NT2/D1 (cell line): ENCODE measurements at regions not wholly inside any gene's neighbourhood (a gene's known extent, or its start where the extent isn't known, plus 50 kb on each side); places are given as distances from the start of the nearest gene placed in this dataset.

Experiments used
- DNase-seq: peaks from one replicate; pipeline ENCODE4 v3.0.0-alpha.2; 2011; ENCODE audit warnings: low read depth, low spot score
- H3K27me3 ChIP-seq: 2 replicates; pipeline ENCODE4 v1.6.0; 2011; ENCODE audit warnings: mild to moderate bottlenecking; ENCODE audit not compliant: insufficient read length, insufficient read depth
- H3K36me3 ChIP-seq: 2 replicates; pipeline ENCODE4 v1.6.1; 2011; ENCODE audit warnings: mild to moderate bottlenecking, low read length, mixed read lengths; ENCODE audit not compliant: insufficient read depth, insufficient read length
- H3K4me1 ChIP-seq: 2 replicates; pipeline ENCODE4 v1.5.1; 2011; ENCODE audit not compliant: insufficient read depth, insufficient read length
- H3K4me3 ChIP-seq: 2 replicates; pipeline ENCODE4 v1.5.1; 2011; ENCODE audit warnings: low read depth; ENCODE audit not compliant: insufficient read length
- H3K9ac ChIP-seq: 2 replicates; pipeline ENCODE4 v1.6.0; 2011; ENCODE audit warnings: low read depth; ENCODE audit not compliant: insufficient read length
- H3K9me3 ChIP-seq: 2 replicates; pipeline ENCODE4 v1.5.1; 2011; ENCODE audit warnings: mild to moderate bottlenecking, low read length; ENCODE audit not compliant: insufficient read depth
- SUZ12 ChIP-seq: IDR thresholded peaks from 2 replicates; pipeline ENCODE4 v1.6.1; 2011; ENCODE audit not compliant: insufficient read length, insufficient read depth; ENCODE audit errors: extremely low read depth
- YY1 ChIP-seq: IDR thresholded peaks from 2 replicates; pipeline ENCODE4 v1.6.1; 2011; ENCODE audit not compliant: insufficient read length, insufficient read depth
- ZNF274 ChIP-seq: IDR thresholded peaks from 2 replicates; pipeline ENCODE4 v1.6.1; 2011; ENCODE audit warnings: mild to moderate bottlenecking, low read depth, low read length

DNA sequence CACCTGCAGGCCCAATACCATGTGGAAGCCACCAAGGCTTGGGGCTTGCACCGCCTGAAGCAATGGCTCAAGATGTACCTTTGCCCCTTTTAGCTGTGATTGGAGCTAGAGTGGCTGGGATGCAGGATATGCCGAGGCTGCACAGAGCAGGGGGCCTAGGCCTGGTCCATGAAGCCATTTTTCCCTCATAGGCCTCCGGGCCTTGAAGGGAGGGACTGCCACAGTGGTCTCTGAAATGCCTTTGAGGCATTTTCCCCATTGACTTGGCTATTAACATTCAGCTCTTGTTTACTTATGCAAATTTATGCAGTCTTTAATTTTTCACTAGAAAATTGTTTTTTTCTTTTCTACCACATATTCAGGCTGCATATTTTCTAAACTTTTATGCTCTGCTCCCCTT, 203.2 kb upstream of the HHIP start:
- TF ChIP-seq SUZ12 (no peak), ZNF274 (no peak), YY1 (no peak)
- no peak for DNase-seq
- H3K27me3 ChIP-seq: no peaks in the 10 kb centered on the region

DNA sequence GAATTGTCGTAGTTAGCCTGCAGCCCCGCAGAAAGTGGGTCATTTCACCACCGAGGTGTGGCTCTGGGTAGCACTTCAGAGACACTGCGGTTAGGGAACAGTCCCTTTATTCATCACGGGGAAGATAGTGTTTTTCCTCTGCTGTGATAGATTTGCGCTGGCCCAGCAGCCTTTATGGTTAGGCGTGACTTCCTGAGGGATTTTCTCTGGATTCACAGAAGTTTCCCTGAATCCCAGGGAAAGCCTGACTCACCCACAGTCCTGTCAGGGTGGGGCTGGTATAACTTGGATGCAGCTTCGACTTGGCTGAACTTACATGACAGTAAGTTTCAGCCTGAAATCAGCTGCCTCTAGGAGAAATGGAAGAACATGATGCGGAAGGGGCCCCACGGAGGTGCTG, 196.3 kb upstream of the HHIP start:
- H3K27me3 ChIP-seq: no peaks in the 10 kb centered on the region
- H3K9ac ChIP-seq: no peak overlapping the region
- no peaks in the 10 kb centered on the region for H3K4me1 ChIP-seq
- DNase-seq: no peak
- H3K36me3 ChIP-seq: no peaks in the 10 kb centered on the region
- TF ChIP-seq YY1 (no peak), SUZ12 (no peak), ZNF274 (no peak)
- no peaks in the 10 kb centered on the region for H3K9me3 ChIP-seq
- no peak overlapping the region for H3K4me3 ChIP-seq

More for the DNA sequence above, 203.2 kb upstream of the HHIP start:
- no peaks in the 10 kb centered on the region for H3K9me3 ChIP-seq
- H3K9ac ChIP-seq: no peak overlapping the region
- no peaks in the 10 kb centered on the region for H3K4me1 ChIP-seq
- H3K4me3 ChIP-seq: no peak overlapping the region
- H3K36me3 ChIP-seq: no peaks in the 10 kb centered on the region

DNA sequence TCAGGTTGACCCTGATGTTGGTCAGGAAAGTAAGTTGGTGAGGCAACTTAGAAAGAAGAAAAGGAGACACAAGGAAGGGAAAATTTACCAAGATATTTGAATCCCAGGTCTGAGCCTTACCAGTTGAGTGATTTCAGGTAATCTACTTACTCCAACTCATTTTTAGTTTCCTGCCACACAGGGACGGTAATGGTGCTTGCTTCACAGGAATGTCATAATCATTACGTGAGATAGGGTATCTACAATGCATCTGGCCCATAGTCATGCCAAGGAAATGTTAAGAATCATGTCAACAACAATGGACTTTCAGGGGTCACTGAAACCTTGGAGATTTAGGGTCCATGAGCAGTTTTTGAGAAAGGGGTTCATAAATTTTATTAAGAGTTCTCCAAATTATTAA, 195.4 kb upstream of the HHIP start:
- no peaks in the 10 kb centered on the region for H3K27me3 ChIP-seq
- no peak for DNase-seq
- H3K9ac ChIP-seq: no peak overlapping the region
- no peaks in the 10 kb centered on the region for H3K36me3 ChIP-seq
- H3K4me1 ChIP-seq: no peaks in the 10 kb centered on the region
- TF ChIP-seq SUZ12 (no peak), YY1 (no peak), ZNF274 (no peak)
- H3K4me3 ChIP-seq: no peak overlapping the region
- no peaks in the 10 kb centered on the region for H3K9me3 ChIP-seq

DNA sequence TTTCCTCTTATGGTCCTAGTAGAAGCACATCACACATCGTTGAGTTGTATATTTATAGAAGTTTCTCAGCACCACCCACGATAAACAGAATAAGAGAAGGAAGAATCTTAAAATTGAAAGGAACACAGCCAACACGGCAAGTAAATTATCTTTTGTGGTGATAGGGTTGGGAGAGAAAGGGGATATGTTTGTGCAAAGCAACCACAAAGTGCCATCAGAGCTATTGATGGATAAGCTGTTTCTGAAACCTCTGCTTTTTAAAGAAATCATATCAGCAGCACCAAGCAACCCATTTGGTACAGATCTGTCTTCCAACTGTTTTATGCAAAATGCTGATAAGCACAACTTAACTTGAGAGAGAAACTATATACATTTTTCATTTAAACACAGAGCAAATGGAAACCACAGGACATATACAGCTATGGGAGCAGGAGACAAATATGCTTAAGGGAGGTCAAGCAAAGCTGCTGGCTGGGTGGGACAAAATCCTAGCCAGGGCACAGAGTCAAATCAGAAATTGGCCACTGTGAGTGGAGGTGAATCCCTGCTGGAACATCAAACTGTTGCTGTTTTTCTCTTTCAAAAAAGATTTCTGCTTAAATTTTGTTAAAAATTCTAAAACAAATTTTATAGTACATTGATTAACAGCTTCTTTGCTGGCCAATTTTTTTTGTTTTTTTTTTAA, 194.0 kb upstream of the HHIP start:
- H3K9ac ChIP-seq: no peak overlapping the region
- no peaks in the 10 kb centered on the region for H3K27me3 ChIP-seq
- H3K4me3 ChIP-seq: no peak overlapping the region

DNA sequence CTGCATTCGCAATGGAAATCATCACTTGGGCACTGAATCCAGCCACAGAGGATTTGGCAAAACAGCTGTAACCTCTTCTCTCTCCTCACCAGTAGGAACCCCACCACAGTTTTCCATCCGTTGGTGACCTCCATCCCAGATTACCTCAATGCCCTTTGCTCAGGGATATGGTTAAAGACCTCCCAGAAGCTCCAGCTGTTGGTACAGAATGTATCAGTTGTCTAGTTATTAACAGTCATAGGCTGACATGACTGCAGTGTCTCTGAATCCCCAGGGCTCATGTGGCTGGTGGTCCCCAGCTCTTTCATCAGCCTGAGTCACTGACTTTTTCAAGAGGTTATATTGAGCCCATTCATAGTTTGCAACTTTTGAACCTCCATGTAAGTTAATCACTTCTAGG, 189.8 kb upstream of the HHIP start:
- TF ChIP-seq ZNF274: no peak
- no peak for TF ChIP-seq YY1
- no peak for TF ChIP-seq SUZ12
- Histone ChIP-seq H3K36me3 (no peaks in the 10 kb centered on the region), H3K9me3 (no peaks in the 10 kb centered on the region), H3K4me3 (no peak overlapping the region), H3K9ac (no peak overlapping the region), H3K4me1 (no peaks in the 10 kb centered on the region), H3K27me3 (no peaks in the 10 kb centered on the region)
- DNase-seq: no peak

More for the DNA sequence above, 194.0 kb upstream of the HHIP start:
- TF ChIP-seq SUZ12: no peak
- no peak for TF ChIP-seq ZNF274
- no peak for TF ChIP-seq YY1
- Histone ChIP-seq H3K9me3 (no peaks in the 10 kb centered on the region), H3K4me1 (no peaks in the 10 kb centered on the region), H3K36me3 (no peaks in the 10 kb centered on the region)
- DNase-seq: no peak

DNA sequence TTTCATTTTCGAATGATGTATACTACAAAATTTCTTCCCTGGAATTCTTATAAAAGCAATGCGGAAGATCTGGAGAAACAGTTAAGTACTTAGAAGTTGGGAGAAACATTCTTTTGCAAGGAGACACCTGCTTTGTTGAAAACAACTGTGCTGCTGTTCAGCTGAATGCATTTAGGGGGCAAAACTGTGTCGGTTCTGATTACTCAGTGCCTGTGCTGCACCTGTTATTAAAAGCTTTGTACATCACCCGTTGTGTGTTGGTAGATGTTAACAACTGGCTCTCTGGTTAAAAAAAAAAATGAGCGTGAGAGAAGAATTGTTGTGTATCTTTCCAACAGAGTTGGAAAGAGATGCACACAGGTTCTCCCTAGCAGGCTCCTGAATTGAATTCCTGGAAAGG, 184.1 kb upstream of the HHIP start:
- no peak for TF ChIP-seq ZNF274
- TF ChIP-seq YY1: no peak
- TF ChIP-seq SUZ12: no peak
- DNase-seq: no peak
- no peak overlapping the region for H3K4me3 ChIP-seq
- H3K27me3 ChIP-seq: no peaks in the 10 kb centered on the region
- H3K9ac ChIP-seq: no peak overlapping the region
- H3K4me1 ChIP-seq: no peaks in the 10 kb centered on the region
- no peaks in the 10 kb centered on the region for H3K9me3 ChIP-seq
- no peaks in the 10 kb centered on the region for H3K36me3 ChIP-seq

DNA sequence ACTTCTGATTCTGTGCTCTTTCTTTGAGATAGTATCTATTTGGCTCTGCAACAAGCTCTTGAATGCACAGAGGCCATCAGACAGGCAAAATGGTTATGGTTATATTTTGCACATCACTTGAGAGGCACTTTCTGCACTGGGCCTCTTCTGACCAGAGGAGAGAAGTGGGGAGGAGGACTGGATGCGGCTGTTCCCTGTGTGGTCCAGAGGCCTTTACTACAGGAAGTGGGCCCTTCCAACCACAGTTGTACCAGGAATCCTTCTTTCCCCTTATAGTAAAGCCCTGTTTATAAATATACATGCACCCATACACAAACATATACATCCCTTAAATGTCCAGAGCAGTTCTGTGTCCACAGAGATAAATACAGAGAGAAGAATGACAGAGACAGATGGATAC, 182.7 kb upstream of the HHIP start:
- Histone ChIP-seq H3K9me3 (no peaks in the 10 kb centered on the region), H3K27me3 (no peaks in the 10 kb centered on the region), H3K4me1 (no peaks in the 10 kb centered on the region), H3K9ac (no peak overlapping the region), H3K4me3 (no peak overlapping the region), H3K36me3 (no peaks in the 10 kb centered on the region)
- no peak for TF ChIP-seq YY1
- no peak for TF ChIP-seq ZNF274
- TF ChIP-seq SUZ12: no peak
- DNase-seq: no peak

DNA sequence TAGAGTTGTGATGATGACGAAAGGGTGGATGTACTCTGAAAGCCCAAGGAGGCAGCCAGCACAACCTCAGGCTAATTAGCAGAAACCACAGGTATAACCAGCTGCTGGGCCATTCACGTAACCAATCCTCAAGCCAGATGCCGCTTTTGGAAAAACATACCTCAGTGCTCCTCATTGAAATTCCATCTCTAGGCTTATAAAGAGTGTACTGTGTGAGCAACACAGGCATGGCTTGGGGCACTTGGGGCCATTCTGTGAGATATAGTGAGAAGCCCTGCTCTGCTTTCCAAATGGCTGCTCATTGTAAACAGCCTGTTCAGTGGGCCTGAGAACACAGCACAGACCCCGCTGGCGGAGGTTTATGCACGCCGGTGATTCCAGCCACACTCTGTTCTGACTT, 182.1 kb upstream of the HHIP start:
- H3K36me3 ChIP-seq: no peaks in the 10 kb centered on the region
- no peak overlapping the region for H3K4me3 ChIP-seq
- no peak for DNase-seq
- TF ChIP-seq ZNF274: no peak
- TF ChIP-seq SUZ12: no peak
- TF ChIP-seq YY1: no peak
- no peaks in the 10 kb centered on the region for H3K9me3 ChIP-seq
- H3K27me3 ChIP-seq: no peaks in the 10 kb centered on the region
- no peak overlapping the region for H3K9ac ChIP-seq
- no peaks in the 10 kb centered on the region for H3K4me1 ChIP-seq
